ENCODE measurements at regions not wholly inside any gene's neighbourhood (a gene's known extent, or its start where the extent isn't known, plus 50 kb on each side); places are given as distances from the start of the nearest gene placed in this dataset.

DNA sequence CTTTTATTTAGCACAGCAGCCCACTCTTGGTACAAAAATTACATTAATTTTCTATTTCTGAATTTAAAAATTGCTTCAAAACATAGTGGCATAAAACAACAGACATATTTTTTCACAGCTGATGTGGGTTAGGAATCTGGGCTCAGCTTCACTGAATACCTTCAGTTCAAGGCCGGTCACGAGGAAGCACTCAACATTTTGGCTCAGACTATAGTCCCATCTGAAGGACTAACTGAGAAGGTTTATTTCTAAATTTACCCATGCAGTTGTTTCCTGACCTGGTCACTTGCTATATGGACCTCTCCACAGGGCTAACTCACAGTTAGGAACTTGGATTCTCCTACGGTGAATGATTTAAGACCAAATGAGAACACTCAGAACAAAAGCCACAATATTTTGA lies 1230.2 kb upstream of the ADGRL3 start:
- no peaks in the 10 kb centered on the region for H3K36me3 ChIP-seq (ENCODE audit: control insufficient read depth in 2 of 2, extremely low read depth in 1 of 2, insufficient read depth in 2 of 2, low read length in 2 of 2)
- ChIA-PET CTCF (no interaction called here), POLR2A (no interaction called here)
- intact Hi-C loops (cut with micrococcal nuclease) (no loop called here), dilution Hi-C loops (cut with MboI; ENCODE audit: extremely low pct_ligation_motif_present, low sequenced_read_pairs) (no loop called here)
- no peak overlapping the region for H3K4me3 ChIP-seq (replicated peaks in 1 of 3; ENCODE audit: insufficient read depth in 1 of 3, low read depth in 1 of 3, low read length in 3 of 3)
- DNase-seq (ENCODE audit: low read depth, low spot score) (no peak), FAIRE-seq (no peak)
- H3K9me1 ChIP-seq (replicated peaks; ENCODE audit: control insufficient read depth, extremely low read depth, insufficient read depth, low read length), result no peaks in the 10 kb centered on the region
- H3K4me1 ChIP-seq (ENCODE audit: control insufficient read depth, extremely low read depth, insufficient read depth, low read length), result no peaks in the 10 kb centered on the region
- no peak overlapping the region for H3K4me2 ChIP-seq (ENCODE audit: insufficient read depth, low read length)
- H3K79me2 ChIP-seq (ENCODE audit: control insufficient read depth, insufficient read depth, low read length), result no peaks in the 10 kb centered on the region
- no peaks in the 10 kb centered on the region for H4K20me1 ChIP-seq (replicated peaks; ENCODE audit: control insufficient read depth, extremely low read depth, insufficient read depth, low read length)
- H3K9me3 ChIP-seq (replicated peaks; ENCODE audit: control insufficient read depth, insufficient read depth, low read length), result no peaks in the 10 kb centered on the region
- no peak overlapping the region for H3K27ac ChIP-seq (ENCODE audit: insufficient read depth, low read depth, low read length)
- H2AFZ ChIP-seq (ENCODE audit: low read depth, low read length), result no peak overlapping the region
- TF ChIP-seq FOS (IDR thresholded peaks at IDR 0.05; ENCODE audit: borderline replicate concordance, insufficient read depth, low read length), result no peak
- H3K27me3 ChIP-seq (ENCODE audit: control insufficient read depth in 2 of 2, insufficient read depth in 2 of 2, low read length in 2 of 2), result no peaks in the 10 kb centered on the region
- BruUV-seq (replicated peaks), result no TSS peak
- H3K9ac ChIP-seq (replicated peaks; ENCODE audit: extremely low read depth, insufficient read depth, low read length), result no peak overlapping the region

DNA sequence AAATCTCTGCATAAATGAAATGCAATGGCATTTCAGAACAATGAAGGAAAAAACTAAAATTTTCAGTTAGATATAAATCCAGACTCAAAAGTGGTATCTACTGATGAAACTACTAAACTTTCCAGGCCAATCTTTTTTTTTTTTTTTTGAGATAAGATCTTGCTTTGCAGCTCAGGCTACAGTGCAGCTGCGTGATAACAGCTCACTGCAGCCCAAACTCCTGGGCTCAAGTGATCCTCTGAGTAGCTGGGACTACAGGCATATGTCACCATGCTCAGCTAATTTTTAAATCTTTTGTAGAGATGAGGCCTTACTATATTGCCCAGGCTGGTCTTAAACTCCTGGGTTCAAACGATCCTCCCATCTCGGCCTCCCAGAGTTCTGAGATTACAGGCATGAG lies 1228.2 kb upstream of the ADGRL3 start:
- dilution Hi-C loops (cut with MboI; ENCODE audit: extremely low pct_ligation_motif_present, low sequenced_read_pairs) (no loop called here), intact Hi-C loops (cut with micrococcal nuclease) (no loop called here)
- DNase-seq (ENCODE audit: low read depth, low spot score) (no peak), FAIRE-seq (no peak)
- Histone ChIP-seq H3K9me3 (replicated peaks; ENCODE audit: control insufficient read depth, insufficient read depth, low read length) (no peaks in the 10 kb centered on the region), H4K20me1 (replicated peaks; ENCODE audit: control insufficient read depth, extremely low read depth, insufficient read depth, low read length) (no peaks in the 10 kb centered on the region), H3K9ac (replicated peaks; ENCODE audit: extremely low read depth, insufficient read depth, low read length) (no peak overlapping the region), H2AFZ (ENCODE audit: low read depth, low read length) (no peak overlapping the region), H3K27ac (ENCODE audit: insufficient read depth, low read depth, low read length) (no peak overlapping the region), H3K4me3 (replicated peaks in 1 of 3; ENCODE audit: insufficient read depth in 1 of 3, low read depth in 1 of 3, low read length in 3 of 3) (no peak overlapping the region), H3K9me1 (replicated peaks; ENCODE audit: control insufficient read depth, extremely low read depth, insufficient read depth, low read length) (no peaks in the 10 kb centered on the region), H3K4me1 (ENCODE audit: control insufficient read depth, extremely low read depth, insufficient read depth, low read length) (no peaks in the 10 kb centered on the region), H3K4me2 (ENCODE audit: insufficient read depth, low read length) (no peak overlapping the region), H3K79me2 (ENCODE audit: control insufficient read depth, insufficient read depth, low read length) (no peaks in the 10 kb centered on the region), H3K36me3 (ENCODE audit: control insufficient read depth in 2 of 2, extremely low read depth in 1 of 2, insufficient read depth in 2 of 2, low read length in 2 of 2) (no peaks in the 10 kb centered on the region), H3K27me3 (ENCODE audit: control insufficient read depth in 2 of 2, insufficient read depth in 2 of 2, low read length in 2 of 2) (no peaks in the 10 kb centered on the region)
- no TSS peak for BruUV-seq (replicated peaks)
- POLR2A ChIA-PET, result no interaction called here
- no peak for TF ChIP-seq MYC (IDR thresholded peaks at IDR 0.05; ENCODE audit: low read depth, low read length)
- no peak for TF ChIP-seq GATA2 (IDR thresholded peaks at IDR 0.05; ENCODE audit: insufficient read depth, insufficient read length, low read depth, low read length)
- TF ChIP-seq JUN (IDR thresholded peaks at IDR 0.05; ENCODE audit: borderline replicate concordance, insufficient read depth, insufficient read length, low read depth), result no peak
- TF ChIP-seq EZH2 (IDR thresholded peaks at IDR 0.05; ENCODE audit: borderline replicate concordance, low read depth, low read length, severe bottlenecking), result no peak
- no peak for TF ChIP-seq FOS (IDR thresholded peaks at IDR 0.05; ENCODE audit: borderline replicate concordance, insufficient read depth, low read length)
- no peak for TF ChIP-seq POLR2A (IDR thresholded peaks at IDR 0.05; ENCODE audit: low read depth, low read length)
- no peak for TF ChIP-seq POLR2AphosphoS5 (IDR thresholded peaks at IDR 0.05; ENCODE audit: insufficient read depth, low read depth, low read length)
- TF ChIP-seq, protein P1, sequence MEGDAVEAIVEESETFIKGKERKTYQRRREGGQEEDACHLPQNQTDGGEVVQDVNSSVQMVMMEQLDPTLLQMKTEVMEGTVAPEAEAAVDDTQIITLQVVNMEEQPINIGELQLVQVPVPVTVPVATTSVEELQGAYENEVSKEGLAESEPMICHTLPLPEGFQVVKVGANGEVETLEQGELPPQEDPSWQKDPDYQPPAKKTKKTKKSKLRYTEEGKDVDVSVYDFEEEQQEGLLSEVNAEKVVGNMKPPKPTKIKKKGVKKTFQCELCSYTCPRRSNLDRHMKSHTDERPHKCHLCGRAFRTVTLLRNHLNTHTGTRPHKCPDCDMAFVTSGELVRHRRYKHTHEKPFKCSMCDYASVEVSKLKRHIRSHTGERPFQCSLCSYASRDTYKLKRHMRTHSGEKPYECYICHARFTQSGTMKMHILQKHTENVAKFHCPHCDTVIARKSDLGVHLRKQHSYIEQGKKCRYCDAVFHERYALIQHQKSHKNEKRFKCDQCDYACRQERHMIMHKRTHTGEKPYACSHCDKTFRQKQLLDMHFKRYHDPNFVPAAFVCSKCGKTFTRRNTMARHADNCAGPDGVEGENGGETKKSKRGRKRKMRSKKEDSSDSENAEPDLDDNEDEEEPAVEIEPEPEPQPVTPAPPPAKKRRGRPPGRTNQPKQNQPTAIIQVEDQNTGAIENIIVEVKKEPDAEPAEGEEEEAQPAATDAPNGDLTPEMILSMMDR (IDR thresholded peaks at IDR 0.05; ENCODE audit: extremely low read depth in 1 of 2, insufficient read depth in 1 of 2, low read depth in 1 of 2, low read length in 2 of 2), result no peak
- no peak for TF ChIP-seq MAX (IDR thresholded peaks at IDR 0.05; ENCODE audit: insufficient read depth, insufficient read length)
- CTCF ChIA-PET, result no interaction called here
